Retina (tissue), 1 donor: ENCODE measurements at regions not wholly inside any gene's neighbourhood (a gene's known extent, or its start where the extent isn't known, plus 50 kb on each side); places are given as distances from the start of the nearest gene placed in this dataset.
"Not testable (repeated sequence)": the region's sequence is repeated elsewhere in the genome, so short reads cannot be mapped to it uniquely, and the experiment has no call there.

ENCODE experiments used
- DNase-seq: peaks from one replicate; pipeline ENCODE4 v3.0.0-alpha.2; 2016

DNA sequence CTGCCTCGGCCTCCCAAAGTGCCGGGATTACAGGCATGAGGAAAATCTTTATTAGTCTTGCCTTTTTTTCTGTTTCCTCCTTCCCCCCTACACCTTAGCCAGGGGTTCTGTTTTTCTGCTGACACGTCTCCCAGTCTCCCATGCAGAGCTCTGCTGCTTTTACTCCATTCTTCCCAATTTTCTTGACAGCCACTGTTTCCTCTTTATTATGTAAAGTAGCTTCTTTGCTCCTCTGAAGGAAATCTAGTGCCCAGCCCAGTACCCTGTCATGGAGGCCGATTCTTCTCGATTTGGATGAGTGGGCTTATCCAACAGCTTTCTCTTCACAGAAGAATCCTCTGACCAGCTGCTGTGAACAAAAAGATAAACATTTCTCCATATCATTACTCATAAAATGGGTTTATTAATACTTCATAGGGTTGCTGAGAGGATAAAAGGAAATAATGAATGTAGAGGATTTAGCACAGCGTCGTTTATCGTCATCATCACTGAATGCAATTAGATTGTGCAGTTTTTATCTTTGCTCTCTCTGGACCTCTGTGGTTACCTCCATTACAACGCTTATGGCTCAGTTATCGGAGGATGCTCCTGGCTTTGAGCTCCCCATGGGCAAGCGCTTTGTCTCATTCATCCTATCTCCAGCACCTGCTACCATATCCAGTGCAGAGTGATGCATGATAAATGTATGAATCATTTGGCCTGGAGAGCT is 375.6 kb upstream of the C11orf87 start:
- DNase-seq: no peak

DNA sequence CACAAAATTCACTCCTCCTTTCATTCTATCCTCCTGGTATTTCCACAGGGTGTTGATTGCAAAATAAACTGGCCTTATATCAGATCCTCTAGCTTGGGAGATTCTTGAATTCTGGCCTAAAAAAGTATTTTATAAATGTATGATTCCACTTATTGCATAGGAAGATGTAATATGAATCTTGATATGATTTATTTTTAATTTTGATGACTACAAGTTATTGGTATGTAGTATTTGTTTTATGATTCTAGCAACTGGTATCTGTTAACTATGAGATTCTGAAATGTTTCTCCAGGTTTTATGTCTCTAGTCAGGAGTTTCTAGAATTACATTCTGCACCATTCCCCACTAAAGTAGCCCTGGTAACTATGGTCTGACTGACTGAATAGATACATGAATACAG is 373.9 kb upstream of the C11orf87 start:
- no peak for DNase-seq

DNA sequence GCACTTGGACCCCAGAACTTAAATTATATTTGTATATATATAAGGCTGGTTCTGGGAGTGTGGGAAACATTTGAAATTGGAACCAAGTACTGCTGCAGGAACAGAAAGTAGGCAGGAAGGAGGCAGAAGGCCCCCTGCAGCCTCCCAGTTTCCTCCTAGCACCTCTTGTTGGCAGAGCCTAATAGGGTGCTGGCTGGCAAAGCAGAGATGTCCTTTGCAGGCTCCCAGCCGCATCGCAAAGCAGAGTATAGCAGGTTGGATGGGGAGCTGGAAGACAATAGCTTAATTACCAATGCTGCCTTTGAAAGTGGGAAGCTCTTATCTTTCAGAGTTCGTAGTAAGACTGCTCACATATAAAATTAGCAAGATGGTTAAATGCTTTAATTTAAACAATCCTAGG is 370.8 kb upstream of the C11orf87 start:
- DNase-seq: no peak

DNA sequence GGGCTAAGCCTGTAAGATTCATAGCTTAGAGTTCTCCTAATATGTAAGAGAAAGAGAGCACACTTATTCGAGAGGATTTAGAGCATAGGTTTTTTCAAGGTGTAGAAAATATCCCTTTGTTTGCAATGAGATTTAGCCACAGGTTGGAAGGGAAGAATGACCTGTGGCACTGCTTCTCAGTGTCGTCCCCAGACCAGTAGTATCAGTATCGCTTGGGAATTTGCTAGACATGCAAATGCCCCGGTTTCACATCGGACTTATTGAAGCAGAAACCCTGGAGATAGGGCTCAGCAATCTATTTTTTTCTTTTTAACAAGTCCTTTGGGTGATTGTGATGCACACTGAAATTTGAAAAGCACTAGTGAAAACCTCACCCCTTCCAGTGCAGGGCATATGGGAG is 362.6 kb upstream of the C11orf87 start:
- no peak for DNase-seq

DNA sequence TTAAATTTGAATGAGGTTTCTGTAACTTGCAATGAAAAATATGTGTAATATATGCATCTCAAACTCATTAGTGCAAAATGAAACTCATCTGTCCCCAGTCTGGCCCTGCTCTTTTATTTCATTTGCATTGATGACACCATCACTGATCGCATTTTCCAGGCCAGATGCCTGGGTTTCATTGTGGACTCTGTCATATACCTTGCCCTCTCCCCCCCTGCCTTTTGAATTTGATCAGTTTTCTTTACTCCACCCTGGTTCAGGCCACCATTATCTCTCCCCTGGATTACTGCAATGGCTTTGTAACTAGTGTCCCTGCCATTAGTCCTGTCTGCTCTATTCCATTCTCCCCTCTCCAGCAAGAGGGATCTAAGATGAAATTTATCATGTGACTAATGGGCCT is 360.6 kb upstream of the C11orf87 start:
- no peak for DNase-seq

DNA sequence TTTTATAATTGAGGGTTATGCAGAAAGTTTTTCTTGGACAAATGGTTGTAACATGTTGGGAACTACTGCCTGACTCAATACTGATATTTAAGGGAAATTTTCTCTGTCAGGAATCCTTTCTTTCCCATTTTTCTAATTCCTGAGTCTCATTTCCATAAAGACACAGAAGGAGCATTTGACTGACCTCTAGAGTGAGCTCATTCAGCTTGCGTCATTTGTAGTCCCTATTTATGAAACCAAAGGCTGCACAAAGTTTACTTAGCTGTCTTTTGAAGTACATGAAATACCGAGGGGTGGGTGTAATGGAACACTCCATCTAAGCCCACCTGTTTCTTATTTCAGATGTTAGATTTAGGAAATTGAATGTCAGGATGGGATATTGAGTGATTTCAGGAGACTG is 359.5 kb upstream of the C11orf87 start:
- no peak for DNase-seq

DNA sequence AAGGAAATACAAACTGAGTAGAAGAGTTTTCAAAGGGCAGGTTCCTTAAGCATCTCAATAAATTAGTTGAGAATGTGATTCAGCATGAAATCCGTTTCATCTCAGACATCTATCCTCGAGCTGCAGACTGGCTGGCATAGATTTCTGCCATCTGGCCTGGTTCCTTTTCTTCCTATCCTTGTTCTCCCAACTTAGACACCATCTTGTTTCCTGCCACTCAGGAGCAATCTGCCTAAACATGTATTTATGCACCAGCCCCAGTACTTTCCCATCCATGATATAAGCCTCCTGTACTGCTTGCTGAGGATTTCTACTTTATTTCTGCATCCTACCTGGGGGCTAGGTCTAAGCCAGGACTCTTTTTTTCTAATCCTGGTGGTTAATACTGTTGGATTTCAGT is 359.1 kb upstream of the C11orf87 start:
- no peak for DNase-seq

DNA sequence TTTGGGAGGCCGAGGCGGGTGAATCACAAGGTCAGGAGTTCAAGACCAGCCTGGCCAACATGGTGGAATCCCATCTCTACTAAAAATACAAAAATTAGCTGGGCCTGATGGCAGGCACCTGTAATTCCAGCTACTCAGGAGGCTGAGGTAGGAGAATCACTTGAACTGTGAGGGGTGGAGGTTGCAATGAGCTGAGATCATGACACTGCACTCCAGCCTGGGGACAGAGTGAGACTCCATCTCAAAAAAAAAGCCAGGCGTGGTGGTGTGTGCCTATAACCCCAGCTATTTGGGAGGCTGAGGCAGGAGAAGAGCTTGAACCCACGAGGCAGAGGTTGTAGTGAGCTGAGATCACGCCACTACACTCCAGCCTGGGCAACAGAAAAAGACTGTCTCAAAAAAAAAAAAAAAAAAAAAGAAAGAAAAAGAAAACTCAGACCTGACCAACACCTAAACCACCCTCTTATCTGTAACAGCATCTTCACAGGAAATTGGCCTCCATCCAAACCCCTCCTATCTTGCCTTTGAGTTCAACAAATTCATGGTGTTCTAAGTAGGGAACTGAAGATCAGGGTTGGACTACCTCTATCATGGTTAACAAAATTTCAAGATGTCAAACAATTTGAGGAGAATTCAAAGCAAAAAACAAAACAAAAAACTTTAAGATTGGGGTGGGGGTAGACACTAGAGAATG is 357.2 kb upstream of the C11orf87 start:
- not testable (repeated sequence) for DNase-seq

DNA sequence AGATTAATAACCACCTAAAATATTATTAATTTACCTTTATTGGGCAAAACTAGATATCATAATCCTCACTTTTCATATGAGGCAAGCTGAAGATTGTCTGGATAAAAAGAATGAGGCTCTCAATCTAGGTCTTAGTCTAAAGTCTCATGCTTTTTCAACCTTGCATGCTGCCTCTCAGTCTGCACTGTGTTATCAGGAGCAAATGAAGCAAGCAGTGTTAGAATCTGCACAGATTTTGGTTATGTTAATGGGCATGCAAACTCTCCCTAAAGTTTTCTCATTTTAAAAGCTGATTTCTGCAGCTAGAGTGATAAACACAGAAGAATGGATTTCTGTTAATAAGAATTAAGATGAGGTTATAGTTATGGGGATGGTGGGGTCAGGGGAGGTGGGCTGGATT is 350.7 kb upstream of the C11orf87 start:
- no peak for DNase-seq

DNA sequence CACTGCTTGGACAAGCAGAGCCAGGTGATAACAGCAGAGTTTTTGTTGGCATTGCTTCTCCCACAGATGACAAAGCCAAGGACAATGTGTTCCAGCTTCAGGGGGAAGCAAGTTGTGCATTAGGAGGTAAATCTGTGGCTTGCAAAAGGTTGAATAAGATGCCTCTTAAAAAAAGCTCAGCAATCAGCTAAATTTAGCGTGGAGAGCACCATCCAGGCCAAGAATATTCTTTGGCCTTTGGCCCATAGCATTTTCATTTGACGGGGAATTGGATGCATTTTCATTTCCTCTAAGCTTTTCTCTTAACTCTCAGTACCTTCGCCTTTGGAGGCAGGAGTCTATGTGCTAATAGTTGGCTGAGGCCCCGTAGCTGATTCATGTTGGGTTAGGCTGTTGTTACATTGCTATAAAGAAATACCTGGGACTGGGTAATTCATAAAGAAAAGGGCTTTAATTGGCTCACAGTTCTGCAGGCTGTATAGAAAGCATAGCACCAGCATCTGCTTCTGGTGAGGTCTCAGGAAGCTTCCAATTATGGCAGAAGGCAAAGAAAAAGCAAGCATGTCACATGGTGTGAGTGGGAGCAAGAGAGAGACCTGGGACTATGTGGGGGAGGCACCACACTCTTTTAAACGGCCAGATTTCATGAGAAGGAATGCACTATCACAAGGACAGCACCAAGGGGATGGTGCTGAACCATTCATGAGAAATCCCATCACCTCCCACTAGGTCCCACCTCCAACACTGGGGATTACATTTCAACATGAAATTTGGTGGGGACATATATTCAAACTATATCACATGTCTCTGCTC is 350.1 kb upstream of the C11orf87 start:
- no peak for DNase-seq

DNA sequence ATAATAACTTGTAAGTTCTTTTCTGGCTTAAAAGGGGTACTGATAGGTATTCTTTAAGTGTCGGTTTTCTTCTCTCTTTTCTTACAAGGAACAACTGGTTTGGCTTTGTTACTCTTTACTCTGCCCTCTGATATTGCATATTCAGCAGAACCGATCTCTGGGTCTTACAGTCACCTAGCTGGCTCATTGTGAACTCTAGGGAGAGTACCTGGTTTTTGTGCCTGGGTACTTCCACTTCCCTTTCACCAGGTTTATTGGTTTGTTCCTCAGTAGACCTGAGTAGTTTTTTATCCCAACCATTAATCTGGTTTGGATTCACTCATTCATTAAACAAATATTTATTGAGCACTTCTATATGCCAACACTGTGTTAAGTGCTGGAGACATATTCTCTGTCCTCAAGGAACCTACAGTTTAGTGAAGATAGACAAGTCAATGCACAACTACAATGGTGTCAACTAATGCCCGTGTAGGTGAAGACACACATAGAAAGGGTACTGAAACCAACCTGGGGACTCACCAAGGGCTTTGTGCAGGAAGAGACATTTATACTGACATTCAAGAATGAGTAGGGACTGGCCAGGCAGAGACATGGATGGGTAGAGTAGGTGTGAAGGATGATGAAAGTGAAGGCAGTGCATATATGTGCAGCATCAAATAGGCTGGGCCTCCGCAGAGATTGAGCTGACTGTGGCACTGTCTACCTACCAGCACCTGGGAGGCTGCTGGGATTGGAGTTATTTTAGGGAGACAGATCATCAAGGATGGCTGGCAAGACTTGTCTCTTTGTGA is 348.8 kb upstream of the C11orf87 start:
- no peak for DNase-seq

DNA sequence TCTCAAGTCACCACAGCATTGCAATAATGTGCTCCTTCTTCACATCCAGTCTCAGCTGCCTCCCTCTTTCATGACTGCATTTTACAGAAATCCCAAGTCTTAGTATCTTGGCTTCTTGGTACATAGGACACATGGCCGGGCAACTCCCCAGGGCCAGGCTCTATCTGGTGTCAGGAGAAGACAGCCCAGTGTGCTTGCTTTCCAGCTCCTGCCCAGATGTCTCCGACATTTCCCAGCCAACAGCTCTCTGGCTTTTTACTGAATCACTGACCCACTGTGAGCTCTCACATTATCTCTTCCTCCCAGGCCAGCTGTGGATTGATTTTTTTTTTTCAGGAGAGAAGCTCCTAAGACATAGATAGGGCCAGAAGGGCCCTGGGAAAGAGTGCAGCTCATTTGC is 346.0 kb upstream of the C11orf87 start:
- DNase-seq: no peak

DNA sequence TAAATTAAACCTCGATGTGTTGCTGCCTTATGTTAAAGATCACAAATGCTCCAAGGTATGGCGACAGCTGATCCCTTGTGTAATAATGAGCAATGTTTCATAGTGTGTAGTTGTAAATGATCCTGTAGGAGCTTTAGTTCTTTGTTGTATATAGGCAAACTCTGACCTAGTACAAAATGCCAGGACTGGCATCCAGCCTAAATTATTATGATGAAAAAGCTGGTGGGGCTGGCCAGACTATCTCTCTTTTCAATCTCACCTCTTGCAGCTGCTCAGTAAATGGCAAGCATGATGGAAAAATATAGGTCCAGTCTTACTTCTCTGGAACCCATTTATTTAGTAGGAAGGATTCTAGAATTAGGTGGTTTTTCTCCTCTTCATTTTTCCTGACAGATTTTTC is 345.1 kb upstream of the C11orf87 start:
- no peak for DNase-seq

DNA sequence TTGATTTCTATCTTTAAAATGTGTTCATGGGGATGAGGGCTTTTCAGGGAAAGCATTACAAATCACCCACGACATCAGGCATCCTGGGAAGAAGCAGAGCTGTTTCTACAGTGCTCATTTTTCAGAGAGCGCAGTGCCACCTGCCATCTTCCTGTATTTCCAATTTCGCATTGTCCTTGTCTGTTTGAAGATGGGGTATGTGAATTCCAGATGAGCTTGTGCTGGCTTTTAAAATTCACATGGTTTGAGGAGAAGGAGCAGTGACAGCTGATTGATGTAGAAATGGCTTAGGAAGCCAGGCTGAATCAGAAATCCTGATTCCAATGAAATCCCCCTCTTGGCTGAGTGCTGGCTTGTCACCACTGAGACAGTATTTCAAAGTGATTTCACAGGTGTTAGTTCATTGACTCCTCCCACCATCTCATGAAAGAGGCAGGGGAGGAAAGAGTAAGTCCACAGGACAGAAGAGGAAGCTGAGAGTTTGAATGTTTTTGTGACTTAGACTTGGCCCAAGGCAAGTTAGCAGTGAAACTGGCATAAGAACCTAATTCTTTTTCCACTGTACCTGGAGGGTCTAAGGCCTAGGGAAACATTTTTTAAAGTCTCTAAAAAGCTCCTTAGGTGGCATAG is 344.6 kb upstream of the C11orf87 start:
- DNase-seq: no peak

DNA sequence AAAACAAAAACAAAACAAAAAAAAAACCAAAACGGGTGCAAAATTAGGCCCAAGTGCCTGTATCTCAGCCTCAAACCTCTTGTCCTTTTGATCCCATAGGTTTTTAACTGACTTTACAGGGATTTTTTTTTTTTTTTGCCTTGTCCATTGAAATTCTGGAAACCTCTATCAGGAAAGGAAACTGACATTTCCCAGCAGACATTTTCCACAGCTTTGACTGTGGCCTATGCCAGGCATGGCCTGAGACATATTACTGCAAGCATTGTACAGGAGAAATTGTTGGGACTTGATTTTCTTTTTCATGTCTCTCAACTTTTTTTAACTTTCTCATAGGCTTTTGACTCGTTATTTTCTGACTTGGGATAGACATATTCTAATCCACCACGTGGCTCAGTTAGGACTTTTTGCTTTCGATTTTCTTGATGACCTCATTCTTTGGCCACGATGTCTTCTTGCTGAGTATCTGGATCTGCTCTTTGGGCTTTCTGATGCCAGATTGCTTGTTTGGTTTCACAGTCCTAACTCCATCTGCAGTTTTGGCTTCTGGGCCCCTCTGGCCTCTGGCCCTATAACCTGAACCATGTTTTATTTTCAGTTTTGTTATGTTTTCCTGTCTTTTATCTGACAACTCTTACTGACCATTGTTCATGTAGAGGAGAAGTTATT is 336.1 kb upstream of the C11orf87 start:
- no peak for DNase-seq

DNA sequence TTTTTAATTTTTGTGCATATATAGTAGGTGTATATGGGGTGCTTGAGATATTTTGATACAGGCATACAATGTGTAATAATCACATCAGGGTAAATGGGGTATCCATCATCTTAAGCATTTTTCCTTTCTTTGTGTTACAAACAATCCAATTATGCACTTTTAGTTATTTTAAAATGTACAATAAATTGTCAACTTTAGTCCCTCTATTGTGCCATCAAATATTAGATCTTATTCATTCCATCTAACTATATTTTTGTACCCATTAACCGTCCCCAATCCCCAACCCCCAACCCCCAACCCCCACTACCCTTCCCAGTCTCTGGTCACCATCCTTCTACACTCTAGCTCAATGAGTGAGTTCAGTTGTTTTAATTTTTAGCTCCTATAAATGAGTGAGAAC is 335.1 kb upstream of the C11orf87 start:
- no peak for DNase-seq

DNA sequence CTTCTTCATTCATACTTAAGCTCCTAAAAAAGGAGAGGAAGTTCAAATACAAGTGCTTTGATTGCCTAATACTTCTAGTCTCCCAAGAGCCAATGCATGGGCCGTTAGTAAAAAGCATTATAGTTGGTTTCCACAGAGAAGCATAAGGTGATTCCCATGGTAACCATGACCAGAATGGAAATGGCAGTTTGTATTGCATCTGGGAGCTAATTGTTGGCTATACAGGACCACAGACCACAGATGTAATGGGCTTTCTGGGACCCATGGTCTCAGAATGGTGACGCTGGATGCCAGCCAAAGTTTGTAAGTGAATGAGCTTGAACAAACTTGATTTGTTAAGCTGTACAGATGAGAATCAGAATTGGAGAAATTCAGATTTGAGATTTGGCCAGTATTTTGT is 333.9 kb upstream of the C11orf87 start:
- DNase-seq: no peak

DNA sequence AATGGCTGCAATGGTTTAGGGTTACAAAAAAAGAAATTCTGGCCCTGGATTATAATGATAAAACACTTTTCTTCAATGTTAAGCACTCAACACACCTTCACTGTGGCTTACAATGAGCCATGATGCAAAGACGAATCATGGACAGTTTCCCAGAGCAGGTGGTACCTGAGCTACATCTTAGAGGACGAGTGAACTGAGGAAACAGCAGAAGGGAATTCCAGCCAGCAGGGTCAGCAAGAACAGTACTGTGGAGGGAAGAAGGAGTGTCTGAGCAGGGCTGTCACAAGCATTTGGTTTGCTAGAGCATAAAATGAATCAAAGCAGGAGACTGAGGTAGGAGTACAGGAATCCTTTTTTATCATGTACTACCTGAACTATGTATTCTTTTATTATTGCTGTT is 332.8 kb upstream of the C11orf87 start:
- DNase-seq: no peak

DNA sequence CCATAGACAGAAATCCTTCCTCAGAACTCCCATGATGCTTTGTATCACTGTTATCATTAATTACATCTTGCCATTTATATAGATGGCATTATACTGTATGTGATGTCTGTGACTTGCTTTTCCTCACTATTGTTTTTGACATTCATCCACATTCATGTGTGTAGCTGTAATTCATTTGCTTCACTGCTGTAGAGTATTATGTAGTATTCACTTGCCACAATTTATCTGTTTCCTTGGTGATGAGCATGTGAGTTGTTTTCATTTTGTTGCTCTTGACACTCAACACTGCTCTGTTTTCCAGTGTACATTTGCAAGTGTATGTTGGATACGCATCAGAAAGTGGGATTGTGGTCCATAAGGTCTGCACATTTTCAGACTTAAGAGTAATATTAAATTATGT is 328.6 kb upstream of the C11orf87 start:
- no peak for DNase-seq

DNA sequence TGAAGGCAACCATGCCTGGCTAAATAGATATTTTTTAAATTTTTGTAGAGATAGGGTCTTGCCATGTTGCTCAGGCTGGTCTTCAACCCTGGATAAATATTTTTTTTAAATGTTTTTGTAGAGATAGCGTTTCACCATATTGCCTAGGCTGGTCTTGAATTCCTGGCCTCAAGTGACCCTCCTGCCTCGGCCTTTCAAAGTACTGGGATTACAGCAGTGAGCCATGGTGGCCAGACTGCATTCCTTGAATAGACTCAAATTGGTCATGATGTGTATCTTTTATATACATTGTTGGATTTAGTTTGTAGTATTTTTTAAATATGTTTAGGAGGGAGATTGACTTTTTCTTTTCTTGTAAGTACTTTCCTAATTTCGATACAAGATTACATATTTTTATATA is 325.7 kb upstream of the C11orf87 start:
- no peak for DNase-seq

DNA sequence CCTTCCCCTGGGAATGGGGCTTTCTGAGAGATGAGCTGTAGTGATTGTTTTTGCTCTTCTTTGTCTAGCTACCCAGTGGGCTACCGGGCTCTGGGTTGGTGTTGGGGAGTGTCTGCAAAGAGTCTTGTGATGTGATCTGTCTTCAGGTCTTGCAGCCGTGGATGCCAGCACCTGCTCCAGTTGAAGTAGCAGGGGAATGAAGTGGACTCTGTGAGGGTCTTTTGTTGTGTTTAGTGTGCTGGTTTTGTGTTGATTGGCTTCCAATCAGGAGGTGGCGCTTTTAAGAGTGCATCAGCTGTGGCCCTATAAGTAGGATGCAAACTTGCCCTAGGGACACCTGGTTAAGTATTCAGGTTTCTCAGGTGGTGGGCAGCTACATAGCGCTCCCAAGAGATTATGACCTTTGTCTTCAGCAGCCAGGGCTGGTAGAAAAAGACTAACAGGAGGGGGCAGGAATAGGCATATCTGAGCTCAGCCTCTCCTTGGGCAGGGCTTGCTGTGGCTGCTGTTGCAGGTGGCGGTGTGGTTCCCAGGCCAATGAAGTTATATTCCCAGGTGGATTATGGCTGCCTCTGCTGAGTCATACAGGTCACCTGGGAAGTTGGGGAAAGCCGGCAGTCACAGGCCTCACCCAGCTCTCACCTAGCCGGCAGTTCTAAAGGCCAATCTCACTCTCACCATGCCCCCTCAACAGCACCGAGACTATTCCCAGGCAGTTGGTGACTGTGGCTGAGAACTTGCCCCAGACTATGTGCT is 315.7 kb upstream of the C11orf87 start:
- no peak for DNase-seq
